ENCODE measurements at regions not wholly inside any gene's neighbourhood (a gene's known extent, or its start where the extent isn't known, plus 50 kb on each side); places are given as distances from the start of the nearest gene placed in this dataset.

- Histone ChIP-seq H3K4me1 (no peaks in the 10 kb centered on the region), H3K4me3 (no peak overlapping the region), H3K27ac (no peak overlapping the region), H3K9me3 (no peaks in the 10 kb centered on the region), H3K4me2 (no peak overlapping the region)
- POLR2A ChIA-PET = no interaction called here
- DNase-seq (ENCODE audit: low read depth in 1 of 2, low spot score in 1 of 2) = no peak
- 20% methylated on average over 5 of the region's 5 CpGs for WGBS (ENCODE audit: missing lambda C conversion rate)
- TF ChIP-seq BCL3 (IDR thresholded peaks at IDR 0.05) = no peak
- no peak for TF ChIP-seq CTCF (IDR thresholded peaks at IDR 0.05)
- TF ChIP-seq CEBPB (IDR thresholded peaks at IDR 0.05) = no peak
- no peak for TF ChIP-seq TP53 (CRISPR knock-in tag; IDR thresholded peaks at IDR 0.05)
- no peak for ATAC-seq
- no peak for FAIRE-seq
- CTCF ChIA-PET = no interaction called here
Measured at GRCh38 chr4:133316909-133317308, 167.8 kb downstream of the PCDH10 start.

GRCh38 chr4:133314991-133315390, 165.9 kb downstream of the PCDH10 start:
- DNase-seq (ENCODE audit: low read depth in 1 of 2, low spot score in 1 of 2) (no peak), FAIRE-seq (no peak), ATAC-seq (no peak)
- no peaks in the 10 kb centered on the region for H3K9me3 ChIP-seq
- POLR2A ChIA-PET = no interaction called here
- no peak overlapping the region for H3K4me2 ChIP-seq
- 4% methylated on average over 1 of the region's 1 CpG for WGBS (ENCODE audit: missing lambda C conversion rate)
- no peak overlapping the region for H3K27ac ChIP-seq
- TF ChIP-seq EHF (CRISPR knock-in tag; IDR thresholded peaks at IDR 0.05) (no peak), HDAC2 (IDR thresholded peaks at IDR 0.05) (no peak), FOSL2 (IDR thresholded peaks at IDR 0.05) (no peak), FOSL2 (CRISPR knock-in tag; IDR thresholded peaks at IDR 0.05) (no peak), TFCP2L1 (CRISPR knock-in tag; IDR thresholded peaks at IDR 0.05) (no peak), USF2 (IDR thresholded peaks at IDR 0.05) (no peak), E2F6 (IDR thresholded peaks at IDR 0.05; ENCODE audit: borderline replicate concordance, low read depth) (no peak), NR3C1 (IDR thresholded peaks at IDR 0.05) (no peak), BHLHE40 (IDR thresholded peaks at IDR 0.05; ENCODE audit: low read depth, low read length) (no peak), CHD2 (IDR thresholded peaks at IDR 0.05; ENCODE audit: low read length, partially characterized antibody) (no peak), ESRRA (IDR thresholded peaks at IDR 0.05; ENCODE audit: borderline replicate concordance, low read length) (no peak), RARB (CRISPR knock-in tag; IDR thresholded peaks at IDR 0.05) (no peak), HOXB13 (CRISPR knock-in tag; IDR thresholded peaks at IDR 0.05; ENCODE audit: low read depth) (no peak), JUN (IDR thresholded peaks at IDR 0.05) (no peak), MAFK (IDR thresholded peaks at IDR 0.05; ENCODE audit: partially characterized antibody) (no peak)
- H3K4me1 ChIP-seq = no peaks in the 10 kb centered on the region
- CTCF ChIA-PET = no interaction called here
- H3K4me3 ChIP-seq = no peak overlapping the region

- ATAC-seq = no peak
- WGBS (ENCODE audit: missing lambda C conversion rate) = 24% methylated on average over 3 of the region's 3 CpGs
- POLR2A ChIA-PET = no interaction called here
- no peak for FAIRE-seq
- H3K9me3 ChIP-seq = no peaks in the 10 kb centered on the region
- DNase-seq (ENCODE audit: low read depth in 1 of 2, low spot score in 1 of 2) = no peak
- H3K4me2 ChIP-seq = no peak overlapping the region
- no peak overlapping the region for H3K27ac ChIP-seq
- no peaks in the 10 kb centered on the region for H3K4me1 ChIP-seq
- no peak overlapping the region for H3K4me3 ChIP-seq
- CTCF ChIA-PET = no interaction called here
- TF ChIP-seq FOSL2 (IDR thresholded peaks at IDR 0.05) (no peak), FOSL2 (CRISPR knock-in tag; IDR thresholded peaks at IDR 0.05) (no peak), RARB (CRISPR knock-in tag; IDR thresholded peaks at IDR 0.05) (no peak), EHF (CRISPR knock-in tag; IDR thresholded peaks at IDR 0.05) (no peak), MAFK (IDR thresholded peaks at IDR 0.05; ENCODE audit: partially characterized antibody) (no peak), PHF8 (IDR thresholded peaks at IDR 0.05; ENCODE audit: borderline replicate concordance, low read depth) (no peak), CHD2 (IDR thresholded peaks at IDR 0.05; ENCODE audit: low read length, partially characterized antibody) (no peak), HES2 (IDR thresholded peaks at IDR 0.05) (no peak), HMGXB4 (CRISPR knock-in tag; IDR thresholded peaks at IDR 0.05; ENCODE audit: borderline replicate concordance) (no peak), ZFP36 (IDR thresholded peaks at IDR 0.05; ENCODE audit: borderline replicate concordance, partially characterized antibody) (no peak), JUNB (IDR thresholded peaks at IDR 0.05) (no peak)
Measured at GRCh38 chr4:133287396-133287795, 138.3 kb downstream of the PCDH10 start.

Data from A549 (cell line).